Activated T-helper 17 cell treated with anti-CD3 and anti-CD28 coated beads, Interleukin-2, amount 50 U/mL, for 72 hours (primary cell): ENCODE measurements at regions not wholly inside any gene's neighbourhood (a gene's known extent, or its start where the extent isn't known, plus 50 kb on each side); places are given as distances from the start of the nearest gene placed in this dataset.
"Not testable (repeated sequence)": the region's sequence is repeated elsewhere in the genome, so short reads cannot be mapped to it uniquely, and the experiment has no call there.

Experiments used
- ATAC-seq: fragments of 150-1000 bp; cut with Tn5 transposase; replicated peaks from 2 replicates; pipeline ENCODE4 v1.10.0; 2021; ENCODE audit warnings: mild to moderate bottlenecking, moderate library complexity
- H3K27ac Mint-ChIP-seq: one replicate; pipeline ENCODE4 v1.8.0; 2022; ENCODE audit warnings: mixed read lengths
- H3K27me3 Mint-ChIP-seq: one replicate; pipeline ENCODE4 v1.8.0; 2022; ENCODE audit warnings: mixed read lengths
- H3K36me3 Mint-ChIP-seq: one replicate; pipeline ENCODE4 v1.8.0; 2022; ENCODE audit warnings: low read depth, mild to moderate bottlenecking, mixed read lengths
- H3K4me1 Mint-ChIP-seq: one replicate; pipeline ENCODE4 v1.8.0; 2022; ENCODE audit warnings: mixed read lengths
- H3K4me3 Mint-ChIP-seq: one replicate; pipeline ENCODE4 v1.8.0; 2022; ENCODE audit warnings: mild to moderate bottlenecking, mixed read lengths
- H3K9me3 Mint-ChIP-seq: one replicate; pipeline ENCODE4 v1.8.0; 2022; ENCODE audit warnings: mixed read lengths

DNA sequence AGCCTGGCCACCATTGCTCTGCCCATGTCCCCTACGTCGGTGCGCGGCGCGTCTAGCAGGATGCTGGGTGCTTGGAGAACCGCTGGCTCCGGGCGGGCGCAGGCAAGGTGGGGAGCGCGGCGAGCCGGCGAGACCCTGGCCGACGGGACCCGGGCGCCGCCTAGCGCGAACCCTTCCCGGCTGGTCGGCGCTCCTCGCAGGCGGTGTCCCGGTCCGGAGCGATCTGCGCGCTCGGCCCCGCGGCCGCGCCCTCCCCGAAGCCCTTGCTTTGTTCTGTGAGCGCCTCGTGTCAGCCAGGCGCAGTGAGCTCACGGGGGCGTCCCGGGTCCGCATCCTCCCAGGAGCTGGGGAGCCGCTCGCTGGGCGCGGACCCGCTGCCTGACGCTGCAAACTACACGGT is 219.1 kb upstream of the HSFY2 start:
- H3K27ac Mint-ChIP-seq, H3K27me3 Mint-ChIP-seq, H3K4me3 Mint-ChIP-seq, H3K36me3 Mint-ChIP-seq, H3K9me3 Mint-ChIP-seq, ATAC-seq, H3K4me1 Mint-ChIP-seq: not testable (repeated sequence)

DNA sequence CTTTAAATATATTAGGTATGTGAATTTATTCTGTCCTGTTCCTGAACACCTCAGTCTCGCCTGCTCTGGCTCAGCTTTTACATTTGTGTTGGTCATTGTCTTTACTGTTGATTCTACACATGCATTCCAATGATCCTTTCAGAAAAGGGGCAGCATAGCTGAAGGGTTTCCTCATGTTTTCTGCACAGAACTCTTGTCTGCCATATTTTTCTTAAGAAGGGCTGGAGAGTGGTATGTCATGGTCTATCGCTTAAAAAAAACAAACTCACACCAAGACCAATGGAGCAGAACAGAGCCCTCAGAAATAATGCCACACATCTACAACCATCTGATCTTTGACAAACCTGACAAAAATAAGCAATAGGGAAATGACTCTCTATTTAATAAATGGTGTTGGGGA is 215.8 kb upstream of the HSFY2 start:
- H3K4me1 Mint-ChIP-seq: no peaks in the 10 kb centered on the region
- no peak for ATAC-seq

DNA sequence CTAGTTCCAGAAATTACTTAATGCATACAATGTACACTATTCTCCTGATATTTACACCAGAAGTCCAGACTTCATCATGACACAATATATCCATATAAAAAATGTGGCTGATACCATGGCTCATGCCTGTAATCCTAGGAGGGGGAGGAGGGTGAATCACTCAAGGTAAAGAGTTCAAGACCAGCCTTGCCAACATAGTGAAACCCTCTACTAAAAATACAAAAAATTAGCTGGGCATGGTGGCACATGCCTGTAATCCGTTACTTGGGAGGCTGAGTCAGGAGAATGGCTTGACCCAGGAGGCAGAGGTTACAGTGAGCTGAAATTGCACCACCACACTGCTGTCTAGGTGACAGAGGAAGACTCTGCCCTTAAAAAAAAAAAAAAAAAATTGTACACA is 192.5 kb upstream of the HSFY2 start:
- H3K9me3 Mint-ChIP-seq: no peaks in the 10 kb centered on the region
- H3K36me3 Mint-ChIP-seq: no peaks in the 10 kb centered on the region
- no peak overlapping the region for H3K27ac Mint-ChIP-seq
- ATAC-seq: no peak
- no peaks in the 10 kb centered on the region for H3K27me3 Mint-ChIP-seq
- H3K4me1 Mint-ChIP-seq: no peaks in the 10 kb centered on the region
- H3K4me3 Mint-ChIP-seq: no peak overlapping the region

More for the DNA sequence above, 215.8 kb upstream of the HSFY2 start:
- Mint-ChIP-seq H3K9me3 (no peaks in the 10 kb centered on the region), H3K4me3 (no peak overlapping the region), H3K27ac (no peak overlapping the region), H3K36me3 (no peaks in the 10 kb centered on the region), H3K27me3 (no peaks in the 10 kb centered on the region)

DNA sequence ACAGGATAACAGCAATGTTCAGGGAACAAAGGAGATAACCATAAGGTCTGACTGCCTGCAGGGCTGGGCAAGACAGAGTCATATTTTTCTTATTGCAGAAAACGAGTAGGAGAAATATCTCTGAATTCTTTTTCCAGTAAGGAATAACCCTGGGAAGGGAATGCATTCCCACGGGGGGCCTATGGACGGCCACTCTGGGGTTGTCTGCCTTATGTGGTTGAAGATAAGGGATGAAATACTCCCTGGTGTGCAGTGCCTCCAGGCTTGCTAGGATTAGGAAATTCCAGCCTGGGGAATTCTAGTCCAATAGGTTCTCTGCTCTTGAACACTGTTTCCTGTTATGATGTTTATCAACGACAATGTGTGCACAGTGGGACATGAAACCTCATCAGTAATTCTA is 185.3 kb upstream of the HSFY2 start:
- H3K27me3 Mint-ChIP-seq: no peaks in the 10 kb centered on the region
- no peak for ATAC-seq
- no peaks in the 10 kb centered on the region for H3K36me3 Mint-ChIP-seq
- no peaks in the 10 kb centered on the region for H3K4me1 Mint-ChIP-seq
- H3K9me3 Mint-ChIP-seq: peaks cover 8% of the 10 kb centered on the region
- H3K27ac Mint-ChIP-seq: no peak overlapping the region
- H3K4me3 Mint-ChIP-seq: no peak overlapping the region

DNA sequence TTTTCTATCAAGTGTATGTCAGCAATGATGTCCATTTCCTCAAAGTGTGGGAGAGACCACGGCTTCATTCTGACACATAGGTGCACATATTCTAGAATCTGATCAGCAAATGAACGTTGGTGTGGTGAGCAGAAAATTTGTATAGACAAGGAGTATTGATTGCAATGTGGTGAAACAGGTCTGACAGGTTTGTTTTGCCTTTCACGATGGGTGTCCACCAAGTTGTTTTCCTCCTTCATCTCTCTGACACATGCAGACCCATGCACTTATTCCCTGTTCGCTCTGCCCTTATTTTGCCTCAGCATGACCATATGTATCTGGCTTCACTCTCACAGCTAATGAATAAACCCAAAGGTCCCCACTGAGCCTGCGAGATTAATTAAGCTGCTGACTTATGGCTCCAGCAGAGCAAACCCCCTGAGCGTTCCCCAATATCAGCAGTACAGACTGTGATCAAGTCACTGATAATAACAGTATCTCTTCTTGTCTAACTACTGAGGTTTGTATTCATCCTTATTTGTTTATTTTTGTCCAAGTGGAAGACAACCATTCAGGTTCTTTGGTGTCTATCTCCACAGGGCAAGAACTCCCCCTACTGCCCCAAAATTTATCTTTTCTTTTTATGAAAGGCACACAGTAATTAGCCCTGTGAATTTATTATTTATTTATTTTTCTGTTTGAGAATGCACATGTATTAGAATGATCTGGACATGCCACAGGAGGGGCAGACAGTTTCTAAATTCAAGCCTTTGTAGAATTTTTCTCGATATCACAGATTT is 178.3 kb upstream of the HSFY2 start:
- H3K27me3 Mint-ChIP-seq: no peaks in the 10 kb centered on the region
- ATAC-seq: no peak
- H3K4me1 Mint-ChIP-seq: no peaks in the 10 kb centered on the region
- H3K4me3 Mint-ChIP-seq: no peak overlapping the region
- peaks cover 13% of the 10 kb centered on the region for H3K9me3 Mint-ChIP-seq
- H3K36me3 Mint-ChIP-seq: no peaks in the 10 kb centered on the region
- H3K27ac Mint-ChIP-seq: no peak overlapping the region

DNA sequence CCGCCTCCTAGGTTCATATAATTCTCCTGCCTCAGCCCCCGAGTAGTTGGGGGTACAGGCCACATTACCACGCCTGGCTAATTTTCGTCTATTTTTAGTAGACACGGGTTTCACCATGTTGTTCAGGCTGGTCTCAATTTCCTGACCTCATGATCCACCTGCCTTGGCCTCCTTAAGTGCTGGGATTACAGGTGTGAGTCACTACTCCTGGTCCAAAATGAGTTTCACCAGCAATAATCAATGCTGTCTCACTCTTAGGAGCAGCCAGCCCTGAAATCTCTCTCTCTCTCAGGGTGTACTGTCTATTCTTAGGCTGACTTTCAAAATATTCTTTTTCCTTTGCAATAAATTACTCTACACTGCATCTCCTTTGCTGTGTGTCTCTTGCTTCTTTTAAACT is 177.5 kb upstream of the HSFY2 start:
- no peak overlapping the region for H3K27ac Mint-ChIP-seq
- no peaks in the 10 kb centered on the region for H3K27me3 Mint-ChIP-seq
- H3K36me3 Mint-ChIP-seq: no peaks in the 10 kb centered on the region
- H3K9me3 Mint-ChIP-seq: peaks cover 18% of the 10 kb centered on the region
- no peaks in the 10 kb centered on the region for H3K4me1 Mint-ChIP-seq
- H3K4me3 Mint-ChIP-seq: no peak overlapping the region
- ATAC-seq: no peak

DNA sequence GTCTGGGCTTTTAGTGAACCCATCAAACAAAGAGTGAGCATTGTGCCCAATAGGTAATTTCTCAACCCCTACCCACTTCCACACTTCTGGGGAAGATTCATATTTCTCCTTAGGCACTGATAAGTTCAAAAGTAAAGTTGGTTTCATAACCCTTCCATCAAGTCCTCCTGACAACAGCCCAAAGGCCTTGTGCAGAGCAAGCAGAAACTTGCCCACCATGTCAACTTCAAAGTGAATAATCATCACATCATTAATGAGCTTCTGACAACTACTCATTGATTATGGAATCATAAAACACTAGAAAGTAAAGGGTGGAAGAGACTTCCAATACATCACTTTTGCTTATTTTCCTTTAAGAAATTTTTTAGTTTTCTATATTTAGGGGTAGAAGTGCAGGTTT is 163.3 kb upstream of the HSFY2 start:
- ATAC-seq: no peak

DNA sequence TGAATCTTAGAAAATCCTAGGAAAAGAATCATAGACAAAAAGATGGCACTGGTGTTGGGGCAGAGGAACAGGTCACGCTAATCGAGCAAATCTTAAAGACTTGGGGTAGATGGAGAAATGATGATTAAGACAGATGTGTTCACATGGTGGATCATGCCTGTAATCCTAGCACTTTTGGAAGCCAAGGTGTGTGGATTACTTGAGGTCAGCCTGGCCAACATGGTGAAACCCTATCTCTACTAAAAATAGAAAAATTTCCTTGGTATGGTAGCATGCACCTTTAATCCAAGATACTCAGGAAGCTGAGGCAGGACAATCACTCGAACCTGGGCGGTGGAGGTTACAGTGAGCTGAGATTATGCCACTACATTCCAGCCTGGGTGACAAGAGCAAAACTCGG is 145.7 kb upstream of the HSFY2 start:
- no peak for ATAC-seq
- Mint-ChIP-seq H3K4me1 (no peaks in the 10 kb centered on the region), H3K27me3 (no peaks in the 10 kb centered on the region), H3K4me3 (no peak overlapping the region), H3K9me3 (no peaks in the 10 kb centered on the region), H3K27ac (no peak overlapping the region), H3K36me3 (no peaks in the 10 kb centered on the region)

More for the DNA sequence above, 163.3 kb upstream of the HSFY2 start:
- Mint-ChIP-seq H3K27me3 (no peaks in the 10 kb centered on the region), H3K4me3 (no peak overlapping the region), H3K4me1 (no peaks in the 10 kb centered on the region), H3K36me3 (no peaks in the 10 kb centered on the region), H3K9me3 (no peaks in the 10 kb centered on the region), H3K27ac (no peak overlapping the region)

DNA sequence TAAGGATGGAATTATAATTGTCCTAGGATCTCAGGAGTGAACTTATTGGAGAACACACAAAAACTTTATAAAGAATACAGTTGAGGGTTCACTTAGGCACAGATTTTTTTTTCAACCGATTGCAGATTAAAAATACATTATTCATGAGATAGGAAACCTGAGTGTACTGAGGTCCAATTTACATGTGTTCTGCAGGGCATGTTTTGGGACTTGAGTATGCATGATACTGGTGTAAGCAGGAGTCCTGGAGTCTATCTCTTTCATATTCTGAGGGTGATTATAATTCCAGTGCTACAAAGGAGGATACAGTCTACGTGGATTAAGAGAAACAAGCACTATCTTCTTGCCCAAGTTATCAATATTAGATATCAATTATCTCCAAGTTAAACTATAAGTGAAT is 139.3 kb upstream of the HSFY2 start:
- H3K27me3 Mint-ChIP-seq: no peaks in the 10 kb centered on the region
- no peak for ATAC-seq

DNA sequence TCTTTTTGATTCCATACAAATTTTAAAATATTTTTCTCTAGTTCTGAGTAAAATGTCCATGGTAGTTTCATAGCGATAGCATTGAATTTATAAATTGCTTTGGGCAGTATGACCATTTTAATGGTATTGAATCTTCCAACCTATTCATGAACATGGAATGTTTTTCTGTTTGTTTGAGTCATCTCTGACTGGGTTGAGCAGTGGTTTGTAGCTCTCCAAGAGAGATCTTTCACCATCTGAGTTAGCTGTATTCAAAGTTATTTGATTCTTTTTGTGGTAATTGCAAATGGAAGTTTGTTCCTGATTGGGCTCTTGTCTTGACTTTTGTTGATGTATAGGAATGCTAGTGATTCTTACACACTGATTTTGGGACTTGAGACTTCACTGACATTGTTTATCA is 136.3 kb upstream of the HSFY2 start:
- Mint-ChIP-seq H3K4me1 (no peaks in the 10 kb centered on the region), H3K27me3 (no peaks in the 10 kb centered on the region), H3K27ac (no peak overlapping the region), H3K36me3 (no peaks in the 10 kb centered on the region), H3K9me3 (no peaks in the 10 kb centered on the region), H3K4me3 (no peak overlapping the region)
- no peak for ATAC-seq

More for the DNA sequence above, 139.3 kb upstream of the HSFY2 start:
- H3K4me1 Mint-ChIP-seq: no peaks in the 10 kb centered on the region
- H3K27ac Mint-ChIP-seq: no peak overlapping the region
- H3K9me3 Mint-ChIP-seq: no peaks in the 10 kb centered on the region
- H3K36me3 Mint-ChIP-seq: no peaks in the 10 kb centered on the region
- no peak overlapping the region for H3K4me3 Mint-ChIP-seq

DNA sequence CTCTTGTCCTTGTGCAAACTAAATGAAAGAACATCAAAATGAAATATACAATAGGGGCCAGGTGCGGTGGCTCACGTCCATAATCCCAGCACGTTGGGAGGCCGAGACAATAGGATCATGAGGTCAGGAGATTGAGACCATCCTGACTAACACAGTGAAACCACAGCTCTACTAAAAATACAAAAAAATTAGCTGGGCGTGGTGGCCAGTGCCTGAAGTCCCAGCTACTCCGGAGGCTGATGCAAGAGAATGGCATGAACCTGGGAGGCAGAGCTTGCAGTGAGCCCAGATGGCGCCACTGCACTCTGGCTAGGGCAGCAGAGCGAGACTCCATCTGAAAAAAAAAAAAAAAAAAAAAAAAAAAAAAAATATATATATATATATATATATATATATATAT is 132.7 kb upstream of the HSFY2 start:
- H3K4me1 Mint-ChIP-seq, H3K27me3 Mint-ChIP-seq, H3K9me3 Mint-ChIP-seq, ATAC-seq, H3K36me3 Mint-ChIP-seq, H3K4me3 Mint-ChIP-seq, H3K27ac Mint-ChIP-seq: not testable (repeated sequence)

DNA sequence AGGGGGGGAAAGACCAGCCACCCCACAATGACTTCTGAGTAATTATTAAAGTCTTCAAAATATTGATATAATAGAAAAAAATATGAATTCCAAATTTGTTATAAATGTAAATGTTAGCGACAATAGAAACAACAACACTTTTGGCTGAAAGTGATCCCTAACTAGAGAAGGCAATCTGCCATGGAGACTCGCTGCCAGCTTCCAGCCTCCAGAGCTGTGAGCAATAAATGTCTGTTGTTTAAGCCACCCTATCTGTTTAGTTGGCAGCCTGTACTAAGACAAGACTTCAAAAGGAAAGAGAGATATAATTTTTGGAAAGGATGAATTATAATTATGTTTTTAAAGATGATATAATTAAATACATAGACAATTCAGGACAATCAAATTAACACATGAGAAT is 130.8 kb upstream of the HSFY2 start:
- ATAC-seq: no peak
- Mint-ChIP-seq H3K4me3 (no peak overlapping the region), H3K4me1 (no peaks in the 10 kb centered on the region), H3K27me3 (no peaks in the 10 kb centered on the region), H3K9me3 (no peaks in the 10 kb centered on the region), H3K27ac (no peak overlapping the region), H3K36me3 (no peaks in the 10 kb centered on the region)

DNA sequence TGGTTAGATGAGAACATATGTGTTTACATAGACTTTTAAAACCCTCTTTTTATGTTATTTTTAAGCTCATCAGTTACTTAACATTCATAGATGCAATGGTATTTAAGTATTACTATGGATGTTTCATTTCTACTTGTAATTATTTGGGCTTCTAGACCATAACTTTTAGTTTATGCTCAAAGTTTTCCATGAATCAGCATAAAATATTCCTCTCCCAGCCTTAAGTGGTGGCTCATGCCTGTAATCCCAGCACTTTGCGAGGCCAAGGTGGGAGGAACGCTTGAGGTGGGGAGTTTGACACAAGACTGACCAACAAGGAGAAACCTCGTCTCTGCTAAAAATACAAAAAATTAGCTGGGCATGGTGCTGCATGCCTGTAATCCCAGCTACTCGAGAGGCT is 118.5 kb upstream of the HSFY2 start:
- ATAC-seq: no peak
- H3K27me3 Mint-ChIP-seq: no peaks in the 10 kb centered on the region
- H3K4me3 Mint-ChIP-seq: no peak overlapping the region
- no peak overlapping the region for H3K27ac Mint-ChIP-seq
- no peaks in the 10 kb centered on the region for H3K36me3 Mint-ChIP-seq
- peaks cover 3% of the 10 kb centered on the region for H3K9me3 Mint-ChIP-seq
- H3K4me1 Mint-ChIP-seq: no peaks in the 10 kb centered on the region

DNA sequence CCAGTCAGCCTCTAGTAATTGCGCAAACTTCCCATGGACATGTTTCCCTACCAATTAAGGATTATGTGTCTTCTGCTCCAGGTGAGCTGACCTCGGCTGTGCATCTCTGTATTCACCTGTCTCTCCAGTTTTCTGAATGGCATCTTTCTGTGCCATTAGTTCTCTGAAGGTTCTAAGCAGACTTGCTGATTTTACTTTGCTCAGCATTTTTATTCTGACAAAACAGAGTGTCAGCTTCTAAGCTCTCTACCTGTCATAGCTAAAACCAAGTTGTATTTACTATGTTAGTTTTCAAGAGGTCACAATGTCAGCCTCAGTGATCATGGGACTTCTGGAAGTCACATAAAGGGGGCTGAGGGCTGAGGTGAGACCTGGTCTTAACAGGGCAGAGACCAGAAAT is 116.0 kb upstream of the HSFY2 start:
- no peak for ATAC-seq
- H3K36me3 Mint-ChIP-seq: no peaks in the 10 kb centered on the region
- H3K9me3 Mint-ChIP-seq: peaks cover 3% of the 10 kb centered on the region
- H3K4me3 Mint-ChIP-seq: no peak overlapping the region
- no peaks in the 10 kb centered on the region for H3K27me3 Mint-ChIP-seq
- H3K4me1 Mint-ChIP-seq: no peaks in the 10 kb centered on the region
- H3K27ac Mint-ChIP-seq: no peak overlapping the region

DNA sequence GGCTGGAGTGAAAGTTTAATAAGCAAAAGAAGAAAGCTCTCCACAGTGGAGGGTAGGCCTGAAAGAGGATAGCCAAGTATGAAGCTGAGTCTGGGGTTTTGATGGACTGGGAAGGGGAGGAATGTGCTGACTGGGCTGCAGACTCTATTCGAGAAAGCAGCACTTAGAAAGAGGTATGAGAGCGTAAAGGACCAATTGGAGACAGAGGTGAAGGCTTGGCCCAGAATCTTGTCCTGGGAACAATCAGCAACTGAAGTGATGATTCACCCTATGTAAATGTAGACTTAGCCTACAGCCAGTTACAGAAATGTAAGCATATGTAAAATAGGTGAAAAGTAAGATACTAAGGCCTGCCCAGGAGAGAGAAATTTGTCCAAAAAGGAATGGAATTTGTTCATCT is 111.2 kb upstream of the HSFY2 start:
- H3K36me3 Mint-ChIP-seq: no peaks in the 10 kb centered on the region
- H3K4me1 Mint-ChIP-seq: no peaks in the 10 kb centered on the region
- H3K27ac Mint-ChIP-seq: no peak overlapping the region
- peaks cover under 1% of the 10 kb centered on the region for H3K9me3 Mint-ChIP-seq
- H3K4me3 Mint-ChIP-seq: no peak overlapping the region
- no peak for ATAC-seq
- no peaks in the 10 kb centered on the region for H3K27me3 Mint-ChIP-seq

DNA sequence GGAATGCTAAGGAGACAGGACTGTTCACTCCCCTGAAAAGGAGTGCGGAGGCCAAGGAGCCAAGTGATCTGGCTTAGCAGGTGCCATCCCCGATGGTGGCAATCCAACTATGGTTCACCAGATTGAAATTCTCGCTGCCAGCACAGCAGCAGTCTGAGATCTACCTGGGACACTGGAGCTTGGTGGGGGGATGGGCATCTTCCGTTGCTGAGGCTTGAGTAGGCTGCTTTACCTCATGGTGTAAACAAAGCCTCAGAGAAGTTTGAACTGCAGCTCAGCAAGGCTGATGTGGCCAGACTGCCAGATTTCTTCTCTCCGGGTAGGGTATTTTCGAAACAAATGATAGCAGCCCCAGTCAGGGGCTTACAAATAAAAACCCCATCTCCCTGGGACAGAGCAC is 95.6 kb upstream of the HSFY2 start:
- not testable (repeated sequence) for H3K4me3 Mint-ChIP-seq, H3K36me3 Mint-ChIP-seq, H3K27ac Mint-ChIP-seq, H3K4me1 Mint-ChIP-seq, ATAC-seq, H3K9me3 Mint-ChIP-seq, H3K27me3 Mint-ChIP-seq
